ENCODE measurements at regions not wholly inside any gene's neighbourhood (a gene's known extent, or its start where the extent isn't known, plus 50 kb on each side); places are given as distances from the start of the nearest gene placed in this dataset.

DNA sequence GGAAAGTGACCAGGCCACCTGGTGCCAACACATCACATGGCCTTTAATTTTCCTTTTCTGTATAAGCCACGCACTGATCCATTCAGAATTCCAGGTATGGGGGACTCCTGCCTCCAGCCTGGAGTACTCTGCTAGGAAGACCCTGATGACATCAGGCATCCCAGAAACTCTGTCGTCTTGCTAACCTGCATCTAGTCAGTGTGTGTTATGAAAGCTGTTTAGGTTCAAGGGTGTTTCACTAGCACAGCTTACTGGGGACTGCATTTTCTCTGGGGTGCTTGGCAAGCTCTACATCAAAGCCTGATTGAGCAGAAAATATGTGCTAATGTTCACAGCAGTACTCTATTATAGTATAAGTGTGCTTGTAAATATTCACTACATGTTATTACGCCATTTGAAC lies 100.6 kb upstream of the MGMT start:
- Histone ChIP-seq H3K36me3 (ENCODE audit: control insufficient read depth in 4 of 4, insufficient read depth in 4 of 4, low read length in 4 of 4) (no peaks in the 10 kb centered on the region), H3K4me3 (no peak overlapping the region), H3K27ac (ENCODE audit: low read depth in 1 of 2, low read length in 1 of 2) (no peak overlapping the region), H3K4me1 (ENCODE audit: control insufficient read depth in 5 of 5, insufficient read depth in 5 of 5, low read length in 5 of 5) (peaks cover 0 to under 1% (median 0%) of the 10 kb centered on the region in 5 donors), H3K27me3 (ENCODE audit: control insufficient read depth in 3 of 3, insufficient read depth in 3 of 3, low read length in 2 of 3) (peaks cover 0 to 6% (median 2%) of the 10 kb centered on the region in 3 donors), H3K9ac (ENCODE audit: insufficient read depth in 1 of 2, low read length in 2 of 2) (no peak overlapping the region), H3K9me3 (ENCODE audit: control insufficient read depth in 4 of 4, insufficient read depth in 3 of 4, low read length in 3 of 4) (peaks cover 0 to 3% (median 0%) of the 10 kb centered on the region in 4 donors)
- DNase-seq (no peak), ATAC-seq (ENCODE audit: insufficient read depth, low FRiP score) (no peak)
- TF ChIP-seq, protein P1, sequence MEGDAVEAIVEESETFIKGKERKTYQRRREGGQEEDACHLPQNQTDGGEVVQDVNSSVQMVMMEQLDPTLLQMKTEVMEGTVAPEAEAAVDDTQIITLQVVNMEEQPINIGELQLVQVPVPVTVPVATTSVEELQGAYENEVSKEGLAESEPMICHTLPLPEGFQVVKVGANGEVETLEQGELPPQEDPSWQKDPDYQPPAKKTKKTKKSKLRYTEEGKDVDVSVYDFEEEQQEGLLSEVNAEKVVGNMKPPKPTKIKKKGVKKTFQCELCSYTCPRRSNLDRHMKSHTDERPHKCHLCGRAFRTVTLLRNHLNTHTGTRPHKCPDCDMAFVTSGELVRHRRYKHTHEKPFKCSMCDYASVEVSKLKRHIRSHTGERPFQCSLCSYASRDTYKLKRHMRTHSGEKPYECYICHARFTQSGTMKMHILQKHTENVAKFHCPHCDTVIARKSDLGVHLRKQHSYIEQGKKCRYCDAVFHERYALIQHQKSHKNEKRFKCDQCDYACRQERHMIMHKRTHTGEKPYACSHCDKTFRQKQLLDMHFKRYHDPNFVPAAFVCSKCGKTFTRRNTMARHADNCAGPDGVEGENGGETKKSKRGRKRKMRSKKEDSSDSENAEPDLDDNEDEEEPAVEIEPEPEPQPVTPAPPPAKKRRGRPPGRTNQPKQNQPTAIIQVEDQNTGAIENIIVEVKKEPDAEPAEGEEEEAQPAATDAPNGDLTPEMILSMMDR (IDR thresholded peaks at IDR 0.05; ENCODE audit: control extremely low read depth, extremely low read depth): no peak
- 91 to 93% methylated on average over 3 of the region's 3 CpGs for WGBS, 2 donors

DNA sequence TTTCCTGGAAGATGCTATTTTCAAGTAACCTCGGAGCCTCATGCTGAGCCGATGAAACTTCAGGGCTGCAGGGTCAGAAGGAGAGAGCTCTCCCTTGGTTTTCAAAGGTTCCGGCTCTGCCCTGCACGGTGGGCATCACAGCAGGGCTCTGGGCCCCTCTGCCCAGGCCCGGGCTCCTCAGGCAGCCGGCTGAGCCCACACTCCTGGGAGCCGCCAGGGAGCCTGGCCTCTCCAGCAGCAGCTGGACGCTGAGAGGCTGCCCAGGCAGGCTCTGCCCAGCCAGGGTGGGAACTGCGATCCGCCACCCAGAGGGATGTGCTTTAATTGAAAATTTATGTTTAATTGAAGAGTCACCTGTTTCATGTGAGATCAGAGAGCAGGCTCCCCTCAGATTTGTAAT lies 97.5 kb upstream of the MGMT start:
- no peak for ATAC-seq (ENCODE audit: insufficient read depth, low FRiP score)

DNA sequence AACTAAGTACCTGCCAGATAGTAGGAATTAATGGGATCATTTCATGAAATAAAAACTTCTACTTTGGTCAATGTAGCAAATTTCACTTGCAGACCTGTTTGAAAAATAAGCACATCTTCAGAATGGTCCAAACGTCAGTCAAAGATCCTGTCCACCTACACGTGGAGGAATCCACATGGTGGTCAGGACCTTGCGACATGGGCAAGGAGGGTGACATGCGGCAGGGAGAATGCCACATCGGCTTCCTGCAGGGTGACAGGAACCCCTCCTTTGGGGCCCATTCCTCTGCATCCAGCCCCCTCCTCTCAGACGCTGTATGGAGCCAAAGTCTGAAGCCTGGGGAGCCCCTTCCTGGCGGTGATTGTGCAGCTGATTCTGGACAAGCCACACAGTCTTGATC lies 95.5 kb upstream of the MGMT start:
- Histone ChIP-seq H3K36me3 (ENCODE audit: control insufficient read depth in 4 of 4, insufficient read depth in 4 of 4, low read length in 4 of 4) (no peaks in the 10 kb centered on the region), H3K9ac (ENCODE audit: insufficient read depth in 1 of 2, low read length in 2 of 2) (no peak overlapping the region), H3K27ac (ENCODE audit: low read depth in 1 of 2, low read length in 1 of 2) (no peak overlapping the region), H3K4me3 (no peak overlapping the region), H3K27me3 (ENCODE audit: control insufficient read depth in 3 of 3, insufficient read depth in 3 of 3, low read length in 2 of 3) (peaks cover 0 to 9% (median 2%) of the 10 kb centered on the region in 3 donors), H3K9me3 (ENCODE audit: control insufficient read depth in 4 of 4, insufficient read depth in 3 of 4, low read length in 3 of 4) (no peaks in the 10 kb centered on the region), H3K4me1 (ENCODE audit: control insufficient read depth in 5 of 5, insufficient read depth in 5 of 5, low read length in 5 of 5) (no peaks in the 10 kb centered on the region)
- DNase-seq: no peak
- no peak for ATAC-seq (ENCODE audit: insufficient read depth, low FRiP score)
- TF ChIP-seq, protein P1 (IDR thresholded peaks at IDR 0.05; ENCODE audit: control extremely low read depth, extremely low read depth): no peak
- 33 to 46% methylated on average over 7 of the region's 7 CpGs for WGBS, 2 donors

More for the DNA sequence above, 97.5 kb upstream of the MGMT start:
- Histone ChIP-seq H3K27ac (ENCODE audit: low read depth in 1 of 2, low read length in 1 of 2) (no peak overlapping the region), H3K36me3 (ENCODE audit: control insufficient read depth in 4 of 4, insufficient read depth in 4 of 4, low read length in 4 of 4) (no peaks in the 10 kb centered on the region), H3K4me1 (ENCODE audit: control insufficient read depth in 5 of 5, insufficient read depth in 5 of 5, low read length in 5 of 5) (no peaks in the 10 kb centered on the region), H3K9ac (ENCODE audit: insufficient read depth in 1 of 2, low read length in 2 of 2) (no peak overlapping the region), H3K9me3 (ENCODE audit: control insufficient read depth in 4 of 4, insufficient read depth in 3 of 4, low read length in 3 of 4) (peaks cover 0 to 3% (median 0%) of the 10 kb centered on the region in 4 donors), H3K4me3 (no peak overlapping the region), H3K27me3 (ENCODE audit: control insufficient read depth in 3 of 3, insufficient read depth in 3 of 3, low read length in 2 of 3) (peaks cover 0 to 9% (median 2%) of the 10 kb centered on the region in 3 donors)
- DNase-seq: no peak
- WGBS, 2 donors: 72 to 77% methylated on average over 10 of the region's 10 CpGs
- TF ChIP-seq, protein P1 (IDR thresholded peaks at IDR 0.05; ENCODE audit: control extremely low read depth, extremely low read depth): no peak

DNA sequence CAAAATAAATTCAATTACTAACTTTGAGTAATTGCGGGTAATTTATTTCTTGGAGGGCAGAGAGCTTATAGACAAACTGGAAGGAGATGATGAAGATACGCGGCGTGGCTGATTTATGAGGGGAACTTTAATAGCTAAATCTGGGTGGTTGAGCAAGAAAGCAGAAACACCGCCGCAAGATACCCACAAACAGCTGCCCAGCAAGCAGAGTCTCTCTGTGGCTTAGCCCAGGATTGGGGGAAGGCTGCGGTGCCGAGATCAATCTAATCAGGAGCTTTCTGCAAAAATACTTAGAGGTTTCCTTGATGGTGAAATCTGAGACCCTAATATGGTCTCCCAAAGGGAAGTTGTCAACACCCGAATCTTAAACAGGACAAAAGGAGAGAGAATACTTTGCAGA lies 94.9 kb upstream of the MGMT start:
- Histone ChIP-seq H3K4me1 (ENCODE audit: control insufficient read depth in 5 of 5, insufficient read depth in 5 of 5, low read length in 5 of 5) (no peaks in the 10 kb centered on the region), H3K36me3 (ENCODE audit: control insufficient read depth in 4 of 4, insufficient read depth in 4 of 4, low read length in 4 of 4) (no peaks in the 10 kb centered on the region), H3K9ac (ENCODE audit: insufficient read depth in 1 of 2, low read length in 2 of 2) (no peak overlapping the region), H3K9me3 (ENCODE audit: control insufficient read depth in 4 of 4, insufficient read depth in 3 of 4, low read length in 3 of 4) (no peaks in the 10 kb centered on the region), H3K4me3 (no peak overlapping the region), H3K27ac (ENCODE audit: low read depth in 1 of 2, low read length in 1 of 2) (no peak overlapping the region), H3K27me3 (ENCODE audit: control insufficient read depth in 3 of 3, insufficient read depth in 3 of 3, low read length in 2 of 3) (peaks cover 0 to 9% (median 0%) of the 10 kb centered on the region in 3 donors)
- DNase-seq (no peak), ATAC-seq (ENCODE audit: insufficient read depth, low FRiP score) (no peak)
- 35 to 55% methylated on average over 9 of the region's 9 CpGs for WGBS, 2 donors
- TF ChIP-seq, protein P1 (IDR thresholded peaks at IDR 0.05; ENCODE audit: control extremely low read depth, extremely low read depth): no peak

Measured in lung (tissue), 11 donors.